Astrocyte of the cerebellum (primary cell): ENCODE measurements at regions not wholly inside any gene's neighbourhood (a gene's known extent, or its start where the extent isn't known, plus 50 kb on each side); places are given as distances from the start of the nearest gene placed in this dataset.
"Not testable (repeated sequence)": the region's sequence is repeated elsewhere in the genome, so short reads cannot be mapped to it uniquely, and the experiment has no call there.

ENCODE experiments used
- DNase-seq: peaks from one replicate; pipeline ENCODE4 v3.0.0-alpha.2; 2011; ENCODE audit warnings: low read depth
- H3K4me3 ChIP-seq: 2 replicates; pipeline ENCODE4 v1.5.1; 2011; ENCODE audit warnings: mild to moderate bottlenecking, low read depth, low read length, moderate library complexity
- CTCF ChIP-seq: IDR thresholded peaks from 2 replicates; pipeline ENCODE4 v1.5.1; 2012; ENCODE audit warnings: low read length, low read depth, moderate library complexity, mild to moderate bottlenecking; ENCODE audit errors: missing control alignments
- in situ Hi-C: cut with HindIII; loops from 2 replicates; pipeline ENCODE4 v1.10.0; 2017; ENCODE audit warnings: low sequenced_read_pairs

DNA sequence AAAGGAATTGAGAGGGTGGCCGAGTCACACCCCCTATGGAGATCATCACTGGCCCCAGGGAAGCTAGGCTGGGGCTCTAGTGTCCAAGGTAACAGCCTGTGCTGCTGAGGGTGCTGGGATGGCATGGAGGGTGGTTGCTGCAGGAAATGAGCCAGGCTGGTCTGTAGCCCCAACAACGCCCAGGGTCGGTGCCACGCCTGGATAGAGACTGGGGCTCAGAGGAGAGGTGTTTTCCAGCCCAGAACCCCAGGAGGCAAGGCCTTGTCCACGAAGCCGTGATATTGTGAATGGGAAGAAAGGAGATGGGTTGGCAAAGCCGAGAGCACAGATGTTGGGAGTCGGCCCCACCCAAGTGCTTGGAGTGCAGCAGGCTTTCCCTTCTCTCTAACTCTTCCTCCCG is 68.9 kb upstream of the ACTRT2 start:
- no peak for TF ChIP-seq CTCF
- in situ Hi-C loops = no loop called here
- no peak for DNase-seq
- H3K4me3 ChIP-seq = no peak overlapping the region

DNA sequence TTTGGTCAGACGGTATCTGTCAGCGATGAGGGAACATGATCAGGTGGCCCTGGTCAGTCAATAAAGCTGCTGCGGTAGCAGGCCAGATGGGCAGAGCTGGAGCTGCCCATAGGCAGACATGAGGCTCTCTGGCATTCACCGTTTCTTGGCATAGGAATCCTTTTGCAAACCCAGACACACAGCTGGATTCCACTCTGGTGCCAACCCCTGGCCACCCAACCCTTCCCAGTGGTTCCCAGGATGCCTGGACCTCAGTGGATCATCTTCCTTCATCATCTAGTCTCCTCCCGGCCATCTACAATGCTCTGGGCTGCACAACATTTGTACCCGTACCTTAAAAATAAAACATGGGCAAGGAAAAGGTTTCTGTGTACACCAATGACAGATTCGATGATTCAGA is 68.3 kb upstream of the ACTRT2 start:
- TF ChIP-seq CTCF = no peak
- in situ Hi-C loops = no loop called here

GRCh38 chr1:2953688-2954285 is 67.5 kb upstream of the ACTRT2 start:
- no peak overlapping the region for H3K4me3 ChIP-seq
- no peak for TF ChIP-seq CTCF
- no peak for DNase-seq
- in situ Hi-C loops = no loop called here

More for the DNA sequence above, 68.3 kb upstream of the ACTRT2 start:
- H3K4me3 ChIP-seq = no peak overlapping the region
- DNase-seq = no peak

GRCh38 chr1:2955652-2956051 is 65.6 kb upstream of the ACTRT2 start:
- no peak for TF ChIP-seq CTCF
- H3K4me3 ChIP-seq = no peak overlapping the region
- in situ Hi-C loops = no loop called here
- no peak for DNase-seq

GRCh38 chr1:2956576-2956975 is 64.7 kb upstream of the ACTRT2 start:
- H3K4me3 ChIP-seq = no peak overlapping the region
- DNase-seq = no peak
- in situ Hi-C loops = no loop called here
- TF ChIP-seq CTCF = no peak

GRCh38 chr1:2957329-2957728 is 63.9 kb upstream of the ACTRT2 start:
- in situ Hi-C loops = no loop called here
- no peak overlapping the region for H3K4me3 ChIP-seq
- no peak for TF ChIP-seq CTCF
- DNase-seq = no peak

- DNase-seq, H3K4me3 ChIP-seq, in situ Hi-C loops: not testable (repeated sequence)
These were observed 61.4 kb upstream of the ACTRT2 start for GRCh38 chr1:2959881-2960280.
